ENCODE measurements at regions not wholly inside any gene's neighbourhood (a gene's known extent, or its start where the extent isn't known, plus 50 kb on each side); places are given as distances from the start of the nearest gene placed in this dataset.

DNA sequence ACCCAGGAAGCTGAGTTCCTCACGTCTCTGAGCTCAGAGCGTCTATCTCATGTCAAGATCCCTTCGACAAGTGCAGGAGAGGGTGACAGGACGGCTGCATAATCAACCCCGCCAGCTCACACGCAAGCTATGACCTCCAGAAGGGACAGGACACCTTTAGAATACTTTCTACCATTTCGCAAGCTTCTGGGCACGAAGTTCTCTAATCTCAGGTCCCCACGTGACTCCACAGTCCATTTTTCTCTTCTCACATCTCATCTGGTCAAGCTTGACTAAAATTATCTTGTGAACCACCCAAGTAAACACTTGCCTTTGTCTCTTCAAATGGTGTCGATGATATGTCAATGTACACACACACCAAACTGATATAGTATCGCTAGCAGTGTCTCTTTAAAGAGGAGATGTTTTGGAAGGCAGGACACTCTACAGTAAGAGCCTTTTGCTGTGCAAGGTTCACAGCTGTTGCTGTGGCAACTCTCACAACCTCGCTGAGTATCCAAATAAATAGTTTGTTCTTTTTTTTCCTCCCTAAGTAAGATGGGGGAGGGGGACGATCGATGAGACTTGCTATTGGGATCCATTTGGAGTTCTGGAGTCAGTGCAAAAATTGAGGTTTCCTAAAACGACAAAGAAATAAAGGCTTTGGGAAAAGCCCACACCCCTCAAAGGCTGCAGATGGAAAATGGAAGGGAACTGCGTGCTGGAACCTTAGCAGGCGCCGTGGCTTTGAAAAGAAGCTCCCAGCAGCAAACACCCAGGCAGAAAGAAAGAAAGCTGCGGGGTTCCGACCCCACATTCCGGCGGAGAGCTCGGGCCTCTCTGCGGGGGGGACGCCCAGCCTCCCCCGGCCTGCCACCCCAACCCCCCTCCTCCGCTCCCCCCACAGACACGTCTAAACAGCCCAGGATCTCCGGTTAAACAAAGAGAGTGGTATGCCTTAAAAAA, 215.4 kb upstream of the UBASH3B start:
- in situ Hi-C loops (cut with MboI) (no loop called here), intact Hi-C loops (cut with micrococcal nuclease) (no loop called here)
- Histone ChIP-seq H4K20me1 (replicated peaks; ENCODE audit: control insufficient read depth, insufficient read depth, low read length) (no peaks in the 10 kb centered on the region), H3K4me2 (ENCODE audit: insufficient read depth, low read length) (no peak overlapping the region), H3K36me3 (ENCODE audit: control insufficient read depth, insufficient read depth, low read length) (no peaks in the 10 kb centered on the region), H3K27me3 (ENCODE audit: control insufficient read depth in 2 of 2, insufficient read depth in 2 of 2, low read length in 2 of 2) (no peaks in the 10 kb centered on the region), H3K79me2 (ENCODE audit: control insufficient read depth, insufficient read depth, low read length) (no peaks in the 10 kb centered on the region), H3K9me3 (replicated peaks; ENCODE audit: control insufficient read depth, insufficient read depth, low read depth, low read length) (no peaks in the 10 kb centered on the region), H3K27ac (ENCODE audit: extremely low read depth, low read depth, low read length) (no peak overlapping the region), H3K9me1 (ENCODE audit: control insufficient read depth, insufficient read depth, low read length) (no peaks in the 10 kb centered on the region), H3K4me3 (no peak overlapping the region), H2AFZ (ENCODE audit: low read depth, low read length) (no peak overlapping the region), H3K9ac (ENCODE audit: insufficient read depth in 1 of 2, low read depth in 2 of 2, low read length in 2 of 2) (no peak overlapping the region), H3K4me1 (replicated peaks in 1 of 2; ENCODE audit: control insufficient read depth in 2 of 2, insufficient read depth in 2 of 2, low read length in 2 of 2) (no peaks in the 10 kb centered on the region)
- whole genome bisulfite sequencing (ENCODE audit: insufficient coverage, low coverage, missing lambda C conversion rate), result under 1% methylated on average over 18 of the region's 29 CpGs
- no peak for ATAC-seq
- FAIRE-seq, result no peak
- ChIA-PET POLR2A (no interaction called here), CTCF (ENCODE audit: low intra/inter-chr PET ratio) (no interaction called here)
- BruUV-seq (replicated peaks), result no TSS peak
- DNase-seq (ENCODE audit: extremely low read depth in 1 of 4, low spot score in 3 of 4), result no peak
- no peak for TF ChIP-seq SOX6 (IDR thresholded peaks at IDR 0.05)
- TF ChIP-seq, protein P1, sequence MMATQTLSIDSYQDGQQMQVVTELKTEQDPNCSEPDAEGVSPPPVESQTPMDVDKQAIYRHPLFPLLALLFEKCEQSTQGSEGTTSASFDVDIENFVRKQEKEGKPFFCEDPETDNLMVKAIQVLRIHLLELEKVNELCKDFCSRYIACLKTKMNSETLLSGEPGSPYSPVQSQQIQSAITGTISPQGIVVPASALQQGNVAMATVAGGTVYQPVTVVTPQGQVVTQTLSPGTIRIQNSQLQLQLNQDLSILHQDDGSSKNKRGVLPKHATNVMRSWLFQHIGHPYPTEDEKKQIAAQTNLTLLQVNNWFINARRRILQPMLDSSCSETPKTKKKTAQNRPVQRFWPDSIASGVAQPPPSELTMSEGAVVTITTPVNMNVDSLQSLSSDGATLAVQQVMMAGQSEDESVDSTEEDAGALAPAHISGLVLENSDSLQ (IDR thresholded peaks at IDR 0.05), result no peak
- no peak for TF ChIP-seq ADNP (tag; IDR thresholded peaks at IDR 0.05)
- TF ChIP-seq ZBED1 (IDR thresholded peaks at IDR 0.05), result no peak
- TF ChIP-seq, protein P2, sequence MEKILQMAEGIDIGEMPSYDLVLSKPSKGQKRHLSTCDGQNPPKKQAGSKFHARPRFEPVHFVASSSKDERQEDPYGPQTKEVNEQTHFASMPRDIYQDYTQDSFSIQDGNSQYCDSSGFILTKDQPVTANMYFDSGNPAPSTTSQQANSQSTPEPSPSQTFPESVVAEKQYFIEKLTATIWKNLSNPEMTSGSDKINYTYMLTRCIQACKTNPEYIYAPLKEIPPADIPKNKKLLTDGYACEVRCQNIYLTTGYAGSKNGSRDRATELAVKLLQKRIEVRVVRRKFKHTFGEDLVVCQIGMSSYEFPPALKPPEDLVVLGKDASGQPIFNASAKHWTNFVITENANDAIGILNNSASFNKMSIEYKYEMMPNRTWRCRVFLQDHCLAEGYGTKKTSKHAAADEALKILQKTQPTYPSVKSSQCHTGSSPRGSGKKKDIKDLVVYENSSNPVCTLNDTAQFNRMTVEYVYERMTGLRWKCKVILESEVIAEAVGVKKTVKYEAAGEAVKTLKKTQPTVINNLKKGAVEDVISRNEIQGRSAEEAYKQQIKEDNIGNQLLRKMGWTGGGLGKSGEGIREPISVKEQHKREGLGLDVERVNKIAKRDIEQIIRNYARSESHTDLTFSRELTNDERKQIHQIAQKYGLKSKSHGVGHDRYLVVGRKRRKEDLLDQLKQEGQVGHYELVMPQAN (IDR thresholded peaks at IDR 0.05; ENCODE audit: borderline replicate concordance), result no peak
- no peak for TF ChIP-seq HNRNPH1 (optimal IDR thresholded peaks at IDR 0.05; ENCODE audit: low read depth, low read length)
- no peak for TF ChIP-seq ZFX (CRISPR knock-in tag; IDR thresholded peaks at IDR 0.05)
- TF ChIP-seq SNRNP70 (optimal IDR thresholded peaks at IDR 0.05; ENCODE audit: low read depth, low read length), result no peak
- TF ChIP-seq SMAD3 (CRISPR knock-in tag; conservative IDR thresholded peaks at IDR 0.05), result no peak
- no peak for TF ChIP-seq SMAD4 (CRISPR knock-in tag; conservative IDR thresholded peaks at IDR 0.05)
- no peak for TF ChIP-seq MCM3 (IDR thresholded peaks at IDR 0.05)
- TF ChIP-seq STAT5A (IDR thresholded peaks at IDR 0.05; ENCODE audit: borderline replicate concordance, low read length), result no peak
- TF ChIP-seq POLR3A (IDR thresholded peaks at IDR 0.05; ENCODE audit: borderline replicate concordance, extremely low read depth, insufficient read depth, insufficient read length), result no peak
- TF ChIP-seq KLF13 (tag; IDR thresholded peaks at IDR 0.05; ENCODE audit: borderline replicate concordance, low read depth), result no peak
- TF ChIP-seq HNRNPK (IDR thresholded peaks at IDR 0.05; ENCODE audit: low read depth, low read length, poor library complexity, severe bottlenecking), result no peak
- TF ChIP-seq, protein P3, sequence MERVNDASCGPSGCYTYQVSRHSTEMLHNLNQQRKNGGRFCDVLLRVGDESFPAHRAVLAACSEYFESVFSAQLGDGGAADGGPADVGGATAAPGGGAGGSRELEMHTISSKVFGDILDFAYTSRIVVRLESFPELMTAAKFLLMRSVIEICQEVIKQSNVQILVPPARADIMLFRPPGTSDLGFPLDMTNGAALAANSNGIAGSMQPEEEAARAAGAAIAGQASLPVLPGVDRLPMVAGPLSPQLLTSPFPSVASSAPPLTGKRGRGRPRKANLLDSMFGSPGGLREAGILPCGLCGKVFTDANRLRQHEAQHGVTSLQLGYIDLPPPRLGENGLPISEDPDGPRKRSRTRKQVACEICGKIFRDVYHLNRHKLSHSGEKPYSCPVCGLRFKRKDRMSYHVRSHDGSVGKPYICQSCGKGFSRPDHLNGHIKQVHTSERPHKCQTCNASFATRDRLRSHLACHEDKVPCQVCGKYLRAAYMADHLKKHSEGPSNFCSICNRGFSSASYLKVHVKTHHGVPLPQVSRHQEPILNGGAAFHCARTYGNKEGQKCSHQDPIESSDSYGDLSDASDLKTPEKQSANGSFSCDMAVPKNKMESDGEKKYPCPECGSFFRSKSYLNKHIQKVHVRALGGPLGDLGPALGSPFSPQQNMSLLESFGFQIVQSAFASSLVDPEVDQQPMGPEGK (CRISPR knock-in tag; IDR thresholded peaks at IDR 0.05; ENCODE audit: borderline replicate concordance), result no peak
- no peak for TF ChIP-seq ARHGAP35 (IDR thresholded peaks at IDR 0.05; ENCODE audit: partially characterized antibody)

All from K562 (cell line).